ENCODE measurements at regions not wholly inside any gene's neighbourhood (a gene's known extent, or its start where the extent isn't known, plus 50 kb on each side); places are given as distances from the start of the nearest gene placed in this dataset.
A peak's percentile ranks its signal among the peaks of the same experiment; 100 is the strongest.

DNA sequence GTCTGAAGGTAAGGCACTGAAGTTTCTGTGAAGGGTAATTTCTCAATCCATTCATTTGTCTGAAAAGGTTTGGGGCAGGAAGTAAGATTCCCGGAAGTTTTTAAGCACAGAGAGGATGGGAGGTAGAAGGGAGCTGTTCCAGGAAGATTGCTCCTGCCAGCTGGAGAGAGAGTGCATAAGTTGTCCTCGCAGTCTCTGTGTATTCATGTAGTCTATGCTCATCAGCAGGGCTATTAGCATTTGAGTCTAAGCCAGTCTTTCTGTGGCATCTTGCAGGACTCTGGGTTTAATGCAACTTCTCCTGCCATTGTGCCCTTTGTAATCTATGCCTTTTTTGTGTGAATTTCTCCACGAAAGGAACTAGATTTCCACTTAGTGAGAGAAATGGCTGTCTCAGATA lies 140.8 kb upstream of the FGGY start:
- Histone ChIP-seq H3K4me3 (ENCODE audit: low read depth, low read length) (no peak overlapping the region), H3K36me3 (no peaks in the 10 kb centered on the region), H3K9me3 (ENCODE audit: severe bottlenecking) (peaks cover 7% of the 10 kb centered on the region), H3K27me3 (ENCODE audit: insufficient read depth, low read depth, severe bottlenecking) (no peaks in the 10 kb centered on the region), H3K27ac (no peak overlapping the region)
- TF ChIP-seq, protein P1, sequence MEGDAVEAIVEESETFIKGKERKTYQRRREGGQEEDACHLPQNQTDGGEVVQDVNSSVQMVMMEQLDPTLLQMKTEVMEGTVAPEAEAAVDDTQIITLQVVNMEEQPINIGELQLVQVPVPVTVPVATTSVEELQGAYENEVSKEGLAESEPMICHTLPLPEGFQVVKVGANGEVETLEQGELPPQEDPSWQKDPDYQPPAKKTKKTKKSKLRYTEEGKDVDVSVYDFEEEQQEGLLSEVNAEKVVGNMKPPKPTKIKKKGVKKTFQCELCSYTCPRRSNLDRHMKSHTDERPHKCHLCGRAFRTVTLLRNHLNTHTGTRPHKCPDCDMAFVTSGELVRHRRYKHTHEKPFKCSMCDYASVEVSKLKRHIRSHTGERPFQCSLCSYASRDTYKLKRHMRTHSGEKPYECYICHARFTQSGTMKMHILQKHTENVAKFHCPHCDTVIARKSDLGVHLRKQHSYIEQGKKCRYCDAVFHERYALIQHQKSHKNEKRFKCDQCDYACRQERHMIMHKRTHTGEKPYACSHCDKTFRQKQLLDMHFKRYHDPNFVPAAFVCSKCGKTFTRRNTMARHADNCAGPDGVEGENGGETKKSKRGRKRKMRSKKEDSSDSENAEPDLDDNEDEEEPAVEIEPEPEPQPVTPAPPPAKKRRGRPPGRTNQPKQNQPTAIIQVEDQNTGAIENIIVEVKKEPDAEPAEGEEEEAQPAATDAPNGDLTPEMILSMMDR (IDR thresholded peaks at IDR 0.05; ENCODE audit: low read depth, low read length), result no peak
- no peak for DNase-seq

DNA sequence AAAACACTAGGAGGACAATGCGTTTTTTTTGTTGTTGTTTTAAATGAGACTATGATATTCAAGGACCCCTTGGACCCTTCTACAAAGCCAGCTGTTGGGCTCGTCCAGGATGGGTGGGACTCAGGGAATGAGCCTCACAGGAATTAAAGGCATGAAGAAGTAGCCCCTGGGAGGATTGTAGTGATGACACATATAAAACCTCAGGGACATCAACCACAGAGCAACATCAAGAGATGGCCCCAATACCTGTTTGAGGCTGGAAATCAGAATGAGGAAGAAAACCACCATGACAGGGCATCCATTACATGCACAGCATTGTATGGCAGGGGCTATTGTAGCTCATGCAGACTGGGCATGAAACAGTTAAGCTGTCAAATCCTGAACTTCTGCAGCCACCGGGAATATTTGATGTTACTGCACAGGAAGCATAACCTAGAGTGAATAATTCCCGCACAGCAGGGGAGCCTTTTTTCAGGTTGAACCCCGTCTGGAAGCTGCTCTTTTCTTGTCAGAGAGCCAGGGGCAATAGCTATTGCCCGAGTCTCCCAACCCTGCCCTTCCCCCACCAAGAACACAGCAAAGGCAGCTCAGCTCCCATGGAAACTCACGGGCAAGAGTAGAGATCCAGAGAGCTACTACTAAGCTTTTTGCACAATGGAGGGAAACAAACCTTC lies 140.2 kb upstream of the FGGY start:
- TF ChIP-seq, protein P1 (IDR thresholded peaks at IDR 0.05; ENCODE audit: low read depth, low read length), result no peak
- no peaks in the 10 kb centered on the region for H3K36me3 ChIP-seq
- peaks cover 7% of the 10 kb centered on the region for H3K9me3 ChIP-seq (ENCODE audit: severe bottlenecking)
- DNase-seq, result peak; percentile 45
- H3K4me3 ChIP-seq (ENCODE audit: low read depth, low read length), result peak overlapping the region; percentile 1
- H3K27ac ChIP-seq, result no peak overlapping the region
- no peaks in the 10 kb centered on the region for H3K27me3 ChIP-seq (ENCODE audit: insufficient read depth, low read depth, severe bottlenecking)

DNA sequence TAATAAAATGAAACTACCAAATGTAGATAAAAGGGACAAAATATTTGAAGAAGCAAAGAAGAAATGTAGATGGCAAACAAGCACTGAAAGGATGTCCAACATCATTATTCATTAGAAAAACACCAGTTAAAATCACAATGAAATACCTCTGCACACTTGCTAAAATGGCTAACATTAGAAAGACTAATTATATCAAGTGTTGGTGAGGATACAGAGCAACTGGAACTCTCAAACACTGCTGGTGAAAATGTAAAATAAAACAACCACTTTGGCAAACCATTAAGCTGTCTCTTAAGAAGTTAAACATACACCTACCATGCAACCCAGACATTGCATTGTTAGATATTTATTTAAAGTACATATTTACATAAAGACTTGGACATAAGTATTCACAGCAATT lies 138.6 kb upstream of the FGGY start:
- DNase-seq, result no peak
- no peaks in the 10 kb centered on the region for H3K27me3 ChIP-seq (ENCODE audit: insufficient read depth, low read depth, severe bottlenecking)
- H3K4me3 ChIP-seq (ENCODE audit: low read depth, low read length), result no peak overlapping the region
- TF ChIP-seq, protein P1 (IDR thresholded peaks at IDR 0.05; ENCODE audit: low read depth, low read length), result no peak
- peaks cover 7% of the 10 kb centered on the region for H3K9me3 ChIP-seq (ENCODE audit: severe bottlenecking)
- H3K36me3 ChIP-seq, result no peaks in the 10 kb centered on the region
- H3K27ac ChIP-seq, result no peak overlapping the region

DNA sequence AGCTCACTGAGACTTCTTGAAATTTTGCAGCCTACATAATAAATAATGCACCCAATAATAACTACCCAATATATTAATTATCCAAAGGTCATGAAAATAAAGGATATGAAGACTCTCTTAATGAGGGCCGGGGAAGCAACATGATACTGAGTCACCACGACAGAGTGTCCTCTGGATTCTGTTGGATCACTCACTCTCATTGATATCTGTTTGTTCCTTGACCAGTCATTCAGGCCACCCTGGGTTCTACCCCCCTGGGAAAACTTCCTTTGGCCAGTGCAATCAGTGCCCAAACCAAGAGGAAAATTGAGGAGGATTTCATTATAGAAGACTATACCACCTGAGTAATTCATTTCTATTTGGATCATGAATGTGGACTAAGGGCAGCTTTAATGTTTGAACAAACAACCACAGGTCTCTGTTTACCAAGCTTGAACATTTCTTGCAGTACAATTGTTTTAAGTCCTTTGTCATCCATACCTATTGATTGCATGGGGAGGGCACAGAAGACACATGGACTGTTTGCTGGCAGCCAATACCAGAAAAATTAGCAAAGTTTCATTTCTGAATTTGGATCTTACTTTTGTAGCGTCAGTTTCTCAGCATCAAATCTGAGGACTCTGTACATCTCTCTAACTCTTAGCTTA lies 137.2 kb upstream of the FGGY start:
- H3K27ac ChIP-seq, result no peak overlapping the region
- no peak overlapping the region for H3K4me3 ChIP-seq (ENCODE audit: low read depth, low read length)
- H3K9me3 ChIP-seq (ENCODE audit: severe bottlenecking), result peaks cover 7% of the 10 kb centered on the region
- no peaks in the 10 kb centered on the region for H3K27me3 ChIP-seq (ENCODE audit: insufficient read depth, low read depth, severe bottlenecking)
- no peaks in the 10 kb centered on the region for H3K36me3 ChIP-seq
- TF ChIP-seq, protein P1 (IDR thresholded peaks at IDR 0.05; ENCODE audit: low read depth, low read length), result no peak
- no peak for DNase-seq

DNA sequence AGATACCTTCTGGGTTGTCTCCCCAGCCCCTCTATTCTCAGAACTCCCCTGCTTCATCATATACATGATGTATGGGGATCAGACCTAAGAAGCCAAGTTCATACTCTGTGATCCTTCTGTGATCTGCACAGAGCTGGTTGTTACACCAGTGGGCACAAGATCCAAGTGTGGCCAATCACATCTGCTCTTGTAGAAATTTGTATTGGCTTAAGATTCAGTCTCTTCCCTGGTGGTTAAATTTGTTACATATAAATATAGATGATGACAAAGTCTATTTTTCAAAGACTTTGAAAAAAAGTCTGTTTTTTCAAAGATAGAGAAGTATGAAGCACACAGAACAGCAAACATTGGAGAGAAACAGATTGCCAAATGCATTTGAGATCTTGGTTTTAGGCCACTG lies 135.8 kb upstream of the FGGY start:
- Histone ChIP-seq H3K36me3 (no peaks in the 10 kb centered on the region), H3K9me3 (ENCODE audit: severe bottlenecking) (peaks cover 7% of the 10 kb centered on the region), H3K4me3 (ENCODE audit: low read depth, low read length) (no peak overlapping the region), H3K27me3 (ENCODE audit: insufficient read depth, low read depth, severe bottlenecking) (no peaks in the 10 kb centered on the region), H3K27ac (no peak overlapping the region)
- no peak for DNase-seq
- TF ChIP-seq, protein P1 (IDR thresholded peaks at IDR 0.05; ENCODE audit: low read depth, low read length), result no peak
